Fibroblast of the aortic adventitia (primary cell): ENCODE measurements at regions not wholly inside any gene's neighbourhood (a gene's known extent, or its start where the extent isn't known, plus 50 kb on each side); places are given as distances from the start of the nearest gene placed in this dataset.

Experiments used
- DNase-seq: peaks from one replicate; pipeline ENCODE4 v3.0.0-alpha.2; 2010; ENCODE audit warnings: low read depth
- H3K4me3 ChIP-seq: 2 replicates; pipeline ENCODE4 v1.5.1; 2011; ENCODE audit warnings: low read depth, mild to moderate bottlenecking, control low read depth, low read length, moderate library complexity
- CTCF ChIP-seq: IDR thresholded peaks from 2 replicates; pipeline ENCODE4 v1.5.1; 2011; ENCODE audit warnings: mild to moderate bottlenecking, low read length, control low read depth, inconsistent platforms; ENCODE audit not compliant: insufficient read depth

GRCh38 chr1:234715252-234716014, 105.5 kb upstream of the IRF2BP2 start:
- no peak for TF ChIP-seq CTCF
- no peak for DNase-seq
- H3K4me3 ChIP-seq = no peak overlapping the region

- no peak for DNase-seq
- no peak overlapping the region for H3K4me3 ChIP-seq
- TF ChIP-seq CTCF = no peak
Measured at GRCh38 chr1:234713859-234714258, 103.9 kb upstream of the IRF2BP2 start.

GRCh38 chr1:234713440-234713839, 103.5 kb upstream of the IRF2BP2 start:
- H3K4me3 ChIP-seq = no peak overlapping the region
- DNase-seq = no peak
- no peak for TF ChIP-seq CTCF

- no peak overlapping the region for H3K4me3 ChIP-seq
- no peak for TF ChIP-seq CTCF
- DNase-seq = no peak
Measured at GRCh38 chr1:234712891-234713305, 102.9 kb upstream of the IRF2BP2 start.

GRCh38 chr1:234710936-234711724, 101.2 kb upstream of the IRF2BP2 start:
- TF ChIP-seq CTCF = no peak
- H3K4me3 ChIP-seq = no peak overlapping the region
- no peak for DNase-seq

GRCh38 chr1:234710381-234710780, 100.4 kb upstream of the IRF2BP2 start:
- DNase-seq = no peak
- no peak overlapping the region for H3K4me3 ChIP-seq
- TF ChIP-seq CTCF = no peak
